ENCODE measurements at regions not wholly inside any gene's neighbourhood (a gene's known extent, or its start where the extent isn't known, plus 50 kb on each side); places are given as distances from the start of the nearest gene placed in this dataset.
A peak's percentile ranks its signal among the peaks of the same experiment; 100 is the strongest.

DNA sequence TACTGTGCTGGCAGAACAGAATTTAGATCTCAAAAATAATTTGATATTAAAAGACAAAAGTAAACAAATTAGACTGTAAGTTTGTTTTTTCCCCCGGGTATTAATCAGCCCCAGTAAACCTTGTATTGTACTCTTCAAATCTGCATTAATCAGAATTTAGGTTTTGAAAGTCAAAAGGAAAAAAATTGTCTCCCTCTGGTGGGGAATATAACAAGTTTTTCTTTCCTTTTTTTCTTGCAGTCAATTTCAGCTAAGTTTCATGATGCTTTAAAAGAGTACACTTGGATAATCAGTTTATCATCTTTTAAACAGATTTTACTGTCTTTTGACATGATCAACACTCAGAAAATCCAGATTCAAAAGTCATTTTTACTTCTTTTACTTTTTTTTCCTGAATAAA is 134.5 kb upstream of the PKN2 start:
- no peak for ATAC-seq
- Histone ChIP-seq H3K36me3 (ENCODE audit: control insufficient read depth, insufficient read depth, low read length) (no peaks in the 10 kb centered on the region), H3K4me3 (ENCODE audit: low read depth in 2 of 2, low read length in 2 of 2) (no peak overlapping the region), H3K27me3 (ENCODE audit: control insufficient read depth, insufficient read depth, low read length) (peaks cover 7% of the 10 kb centered on the region; the same call in 1 of the 2 replicates), H3K9me3 (ENCODE audit: control insufficient read depth, insufficient read depth, low read depth, low read length) (no peaks in the 10 kb centered on the region), H3K4me1 (ENCODE audit: control insufficient read depth, insufficient read depth, low read length) (no peaks in the 10 kb centered on the region), H3K27ac (ENCODE audit: low read length) (no peak overlapping the region)
- in situ Hi-C loops (cut with HindIII; ENCODE audit: low pct_unique_long_range_greater_than_20kb, low sequenced_read_pairs) (no loop called here), intact Hi-C loops (cut with micrococcal nuclease; ENCODE audit: unreplicated experiment) (loop anchor here (5.0 kb wide), 1 partner anchor 367 kb away; no protein-coding TSS in a partner anchor)
- no TSS peak for BruUV-seq (replicated peaks)
- peak; percentile 36; the same call in 1 of the 2 replicates for TF ChIP-seq CTCF (IDR thresholded peaks at IDR 0.05)
- TF ChIP-seq, protein P1, sequence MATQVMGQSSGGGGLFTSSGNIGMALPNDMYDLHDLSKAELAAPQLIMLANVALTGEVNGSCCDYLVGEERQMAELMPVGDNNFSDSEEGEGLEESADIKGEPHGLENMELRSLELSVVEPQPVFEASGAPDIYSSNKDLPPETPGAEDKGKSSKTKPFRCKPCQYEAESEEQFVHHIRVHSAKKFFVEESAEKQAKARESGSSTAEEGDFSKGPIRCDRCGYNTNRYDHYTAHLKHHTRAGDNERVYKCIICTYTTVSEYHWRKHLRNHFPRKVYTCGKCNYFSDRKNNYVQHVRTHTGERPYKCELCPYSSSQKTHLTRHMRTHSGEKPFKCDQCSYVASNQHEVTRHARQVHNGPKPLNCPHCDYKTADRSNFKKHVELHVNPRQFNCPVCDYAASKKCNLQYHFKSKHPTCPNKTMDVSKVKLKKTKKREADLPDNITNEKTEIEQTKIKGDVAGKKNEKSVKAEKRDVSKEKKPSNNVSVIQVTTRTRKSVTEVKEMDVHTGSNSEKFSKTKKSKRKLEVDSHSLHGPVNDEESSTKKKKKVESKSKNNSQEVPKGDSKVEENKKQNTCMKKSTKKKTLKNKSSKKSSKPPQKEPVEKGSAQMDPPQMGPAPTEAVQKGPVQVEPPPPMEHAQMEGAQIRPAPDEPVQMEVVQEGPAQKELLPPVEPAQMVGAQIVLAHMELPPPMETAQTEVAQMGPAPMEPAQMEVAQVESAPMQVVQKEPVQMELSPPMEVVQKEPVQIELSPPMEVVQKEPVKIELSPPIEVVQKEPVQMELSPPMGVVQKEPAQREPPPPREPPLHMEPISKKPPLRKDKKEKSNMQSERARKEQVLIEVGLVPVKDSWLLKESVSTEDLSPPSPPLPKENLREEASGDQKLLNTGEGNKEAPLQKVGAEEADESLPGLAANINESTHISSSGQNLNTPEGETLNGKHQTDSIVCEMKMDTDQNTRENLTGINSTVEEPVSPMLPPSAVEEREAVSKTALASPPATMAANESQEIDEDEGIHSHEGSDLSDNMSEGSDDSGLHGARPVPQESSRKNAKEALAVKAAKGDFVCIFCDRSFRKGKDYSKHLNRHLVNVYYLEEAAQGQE (IDR thresholded peaks at IDR 0.05; ENCODE audit: insufficient read depth in 1 of 2, low read depth in 2 of 2, low read length in 1 of 2), result no peak
- CTCF ChIA-PET, result interaction anchor here (0.6 to 0.7 kb wide), 2 partner anchors 32 to 1257 kb away, joined by 3 read pairs; no protein-coding TSS in a partner anchor
- no peak for DNase-seq (ENCODE audit: low read depth, low spot score)
- POLR2A ChIA-PET, result no interaction called here

GRCh38 chr1:88552226-88552625 is 131.8 kb upstream of the PKN2 start:
- in situ Hi-C loops (cut with HindIII; ENCODE audit: low pct_unique_long_range_greater_than_20kb, low sequenced_read_pairs), result no loop called here
- ATAC-seq, result no peak
- no peak for DNase-seq (ENCODE audit: low read depth, low spot score)

More at GRCh38 chr1:88552226-88552625, 131.8 kb upstream of the PKN2 start:
- intact Hi-C loops (cut with micrococcal nuclease; ENCODE audit: unreplicated experiment), result no loop called here
- no peak overlapping the region for H3K4me3 ChIP-seq (ENCODE audit: low read depth in 2 of 2, low read length in 2 of 2)
- H3K9me3 ChIP-seq (ENCODE audit: control insufficient read depth, insufficient read depth, low read depth, low read length), result no peaks in the 10 kb centered on the region
- peaks cover 7% of the 10 kb centered on the region; the same call in 1 of the 2 replicates for H3K27me3 ChIP-seq (ENCODE audit: control insufficient read depth, insufficient read depth, low read length)
- TF ChIP-seq POLR2AphosphoS5 (IDR thresholded peaks at IDR 0.05; ENCODE audit: low read depth, low read length) (no peak), CTCF (IDR thresholded peaks at IDR 0.05) (peak; percentile 19; the same call in 1 of the 2 replicates)
- BruUV-seq (replicated peaks), result no TSS peak
- no peaks in the 10 kb centered on the region for H3K36me3 ChIP-seq (ENCODE audit: control insufficient read depth, insufficient read depth, low read length)
- H3K4me1 ChIP-seq (ENCODE audit: control insufficient read depth, insufficient read depth, low read length), result no peaks in the 10 kb centered on the region
- H3K27ac ChIP-seq (ENCODE audit: low read length), result no peak overlapping the region
- ChIA-PET POLR2A (no interaction called here), CTCF (no interaction called here)

Measured in Panc1 (cell line).